NT2/D1 (cell line): ENCODE measurements at regions not wholly inside any gene's neighbourhood (a gene's known extent, or its start where the extent isn't known, plus 50 kb on each side); places are given as distances from the start of the nearest gene placed in this dataset.

Source experiments
- SUZ12 ChIP-seq: IDR thresholded peaks from 2 replicates; pipeline ENCODE4 v1.6.1; 2011; ENCODE audit not compliant: insufficient read length, insufficient read depth; ENCODE audit errors: extremely low read depth
- YY1 ChIP-seq: IDR thresholded peaks from 2 replicates; pipeline ENCODE4 v1.6.1; 2011; ENCODE audit not compliant: insufficient read length, insufficient read depth
- ZNF274 ChIP-seq: IDR thresholded peaks from 2 replicates; pipeline ENCODE4 v1.6.1; 2011; ENCODE audit warnings: mild to moderate bottlenecking, low read depth, low read length

DNA sequence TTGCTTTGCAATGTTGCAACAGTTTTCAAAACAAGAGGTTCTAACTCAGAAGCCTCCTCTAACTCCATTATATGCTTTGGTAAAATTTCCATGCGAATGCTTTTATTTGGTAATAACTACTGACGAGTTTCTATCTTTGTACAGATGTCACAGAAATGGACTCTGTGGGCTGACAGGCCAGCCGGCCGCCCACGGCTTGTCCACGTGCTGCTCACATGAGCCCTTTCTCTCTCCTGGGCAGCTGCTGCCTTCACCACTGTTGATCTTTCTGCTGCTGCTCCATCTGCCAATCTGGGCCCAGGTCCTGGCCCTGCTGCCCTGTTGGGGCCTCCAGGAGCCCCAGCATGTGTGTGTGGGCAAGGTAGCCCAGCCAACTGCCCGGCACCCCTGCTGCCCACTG, 168.2 kb upstream of the TMEM132C start:
- TF ChIP-seq SUZ12 (no peak), ZNF274 (no peak), YY1 (no peak)
